ENCODE measurements at regions not wholly inside any gene's neighbourhood (a gene's known extent, or its start where the extent isn't known, plus 50 kb on each side); places are given as distances from the start of the nearest gene placed in this dataset.

- TF ChIP-seq POLR2AphosphoS5 (IDR thresholded peaks at IDR 0.05; ENCODE audit: low read depth, low read length) (no peak), NRF1 (IDR thresholded peaks at IDR 0.05; ENCODE audit: low read depth, low read length) (no peak)
- TF ChIP-seq, protein P1, sequence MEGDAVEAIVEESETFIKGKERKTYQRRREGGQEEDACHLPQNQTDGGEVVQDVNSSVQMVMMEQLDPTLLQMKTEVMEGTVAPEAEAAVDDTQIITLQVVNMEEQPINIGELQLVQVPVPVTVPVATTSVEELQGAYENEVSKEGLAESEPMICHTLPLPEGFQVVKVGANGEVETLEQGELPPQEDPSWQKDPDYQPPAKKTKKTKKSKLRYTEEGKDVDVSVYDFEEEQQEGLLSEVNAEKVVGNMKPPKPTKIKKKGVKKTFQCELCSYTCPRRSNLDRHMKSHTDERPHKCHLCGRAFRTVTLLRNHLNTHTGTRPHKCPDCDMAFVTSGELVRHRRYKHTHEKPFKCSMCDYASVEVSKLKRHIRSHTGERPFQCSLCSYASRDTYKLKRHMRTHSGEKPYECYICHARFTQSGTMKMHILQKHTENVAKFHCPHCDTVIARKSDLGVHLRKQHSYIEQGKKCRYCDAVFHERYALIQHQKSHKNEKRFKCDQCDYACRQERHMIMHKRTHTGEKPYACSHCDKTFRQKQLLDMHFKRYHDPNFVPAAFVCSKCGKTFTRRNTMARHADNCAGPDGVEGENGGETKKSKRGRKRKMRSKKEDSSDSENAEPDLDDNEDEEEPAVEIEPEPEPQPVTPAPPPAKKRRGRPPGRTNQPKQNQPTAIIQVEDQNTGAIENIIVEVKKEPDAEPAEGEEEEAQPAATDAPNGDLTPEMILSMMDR (IDR thresholded peaks at IDR 0.05), result no peak
Measured at GRCh38 chr14:49420201-49420600, 166.0 kb downstream of the RPS29 start.

Data from SK-N-SH (cell line).